Common myeloid progenitor, CD34-positive (primary cell): ENCODE measurements at regions not wholly inside any gene's neighbourhood (a gene's known extent, or its start where the extent isn't known, plus 50 kb on each side); places are given as distances from the start of the nearest gene placed in this dataset.

Source experiments
- CTCF ChIA-PET: fragments of 350-600 bp; sonication (Branson Sonifier 250); formaldehyde crosslinking; loops from one replicate; lab custom pipeline; 2021; ENCODE audit warnings: antibody characterized with exemption; lab: Charles Lee
- POLR2A ChIA-PET: fragments of 350-600 bp; sonication (Branson Sonifier 250); formaldehyde crosslinking; loops from one replicate; lab custom pipeline; 2021; ENCODE audit warnings: antibody characterized with exemption; lab: Charles Lee
- DNase-seq, 3 donors: peaks; one replicate each; pipeline versions ENCODE4 v3.0.0 to v3.0.0-alpha.2; 2013
- H3K27ac ChIP-seq, 2 experiments: 1 replicate in 1 of 2; 2 replicates in 1 of 2; pipeline ENCODE4 v1.7.0; 2013; ENCODE audit warnings: inconsistent platforms in 2 of 2, low read length in 2 of 2, mild to moderate bottlenecking in 2 of 2, low read depth in 1 of 2, moderate library complexity in 1 of 2; ENCODE audit not compliant: severe bottlenecking in 2 of 2, insufficient read depth in 1 of 2, poor library complexity in 1 of 2
- H3K27me3 ChIP-seq, 5 experiments: replicated peaks in 2 of 5; 1 replicate in 3 of 5; 2 replicates in 2 of 5; pipeline versions ENCODE4 v1.6.1 to v1.7.0; 2013; ENCODE audit warnings: low read length in 4 of 5, mild to moderate bottlenecking in 2 of 5, moderate library complexity in 2 of 5, inconsistent platforms in 1 of 5; ENCODE audit not compliant: insufficient read depth in 5 of 5, control insufficient read depth in 4 of 5
- H3K36me3 ChIP-seq, 4 experiments: 1 replicate in 2 of 4; 2 replicates in 2 of 4; pipeline versions ENCODE4 v1.6.1 to v1.7.0; 2013; ENCODE audit warnings: low read length in 3 of 4, control low read depth in 1 of 4, mild to moderate bottlenecking in 1 of 4; ENCODE audit not compliant: control insufficient read depth in 4 of 4, insufficient read depth in 4 of 4
- H3K4me1 ChIP-seq, 4 experiments: 1 replicate in 3 of 4; 2 replicates in 1 of 4; pipeline versions ENCODE4 v1.6.1 to v1.7.1; 2013; ENCODE audit warnings: low read length in 3 of 4, mild to moderate bottlenecking in 3 of 4, control low read depth in 1 of 4, inconsistent platforms in 1 of 4, moderate library complexity in 1 of 4; ENCODE audit not compliant: control insufficient read depth in 4 of 4, insufficient read depth in 4 of 4; ENCODE audit errors: control extremely low read depth in 1 of 4
- H3K4me3 ChIP-seq, 7 experiments: 1 replicate in 4 of 7; 2 replicates in 3 of 7; pipeline versions ENCODE4 v1.5.1 to v1.7.0; 2013; ENCODE audit warnings: mild to moderate bottlenecking in 7 of 7, low read length in 6 of 7, moderate library complexity in 6 of 7, inconsistent platforms in 2 of 7, low read depth in 2 of 7, control low read depth in 1 of 7; ENCODE audit not compliant: insufficient read depth in 4 of 7, control insufficient read depth in 1 of 7; ENCODE audit errors: extremely low read depth in 1 of 7
- H3K9me3 ChIP-seq, 5 experiments: 1 replicate in 4 of 5; 2 replicates in 1 of 5; pipeline versions ENCODE4 v1.6.1 to v1.7.1; 2013; ENCODE audit warnings: low read length in 4 of 5, mild to moderate bottlenecking in 2 of 5, inconsistent platforms in 1 of 5, low read depth in 1 of 5, moderate library complexity in 1 of 5; ENCODE audit not compliant: control insufficient read depth in 4 of 5, insufficient read depth in 2 of 5; ENCODE audit errors: control extremely low read depth in 1 of 5
- WGBS: methylation state at CpG from one replicate; pipeline ENCODE4 v1.1.5; 2013; ENCODE audit not compliant: insufficient coverage; 5-methylcytosine and 5-hydroxymethylcytosine counted together

- Histone ChIP-seq H3K36me3 (no peaks in the 10 kb centered on the region), H3K27ac (no peak overlapping the region), H3K27me3 (no peaks in the 10 kb centered on the region), H3K9me3 (no peaks in the 10 kb centered on the region), H3K4me1 (peaks cover 0 to 4% (median 0%) of the 10 kb centered on the region in 4 experiments), H3K4me3 (no peak overlapping the region)
- WGBS: 90% methylated on average over 3 of the region's 7 CpGs
- ChIA-PET CTCF (no interaction called here), POLR2A (no interaction called here)
- no peak for DNase-seq
These were observed 61.4 kb downstream of the RPLP1 start for GRCh38 chr15:69513986-69514385.

GRCh38 chr15:69515508-69515907, 62.9 kb downstream of the RPLP1 start:
- ChIA-PET POLR2A (no interaction called here), CTCF (interaction anchor here (1.3 kb wide), 1 partner anchor 11 kb away, joined by 3 read pairs; no protein-coding TSS in a partner anchor)

GRCh38 chr15:69515926-69516325, 63.3 kb downstream of the RPLP1 start:
- POLR2A ChIA-PET: no interaction called here

More at GRCh38 chr15:69515508-69515907, 62.9 kb downstream of the RPLP1 start:
- Histone ChIP-seq H3K9me3 (no peaks in the 10 kb centered on the region), H3K27me3 (no peaks in the 10 kb centered on the region), H3K36me3 (no peaks in the 10 kb centered on the region), H3K4me3 (no peak overlapping the region), H3K4me1 (peaks cover 0 to 4% (median 0%) of the 10 kb centered on the region in 4 experiments), H3K27ac (no peak overlapping the region)
- WGBS: 88% methylated on average over 3 of the region's 4 CpGs
- peak in 2 of 3 donors; percentile 5 to 11 for DNase-seq

GRCh38 chr15:69517052-69517451, 64.4 kb downstream of the RPLP1 start:
- POLR2A ChIA-PET: no interaction called here
- CTCF ChIA-PET: interaction anchor here (1.0 to 1.6 kb wide), 2 partner anchors 11 to 39 kb away, joined by 3 to 4 read pairs; no protein-coding TSS in a partner anchor
- no peak for DNase-seq

More at GRCh38 chr15:69515926-69516325, 63.3 kb downstream of the RPLP1 start:
- Histone ChIP-seq H3K4me3 (no peak overlapping the region), H3K9me3 (no peaks in the 10 kb centered on the region), H3K27ac (no peak overlapping the region), H3K36me3 (no peaks in the 10 kb centered on the region), H3K27me3 (no peaks in the 10 kb centered on the region), H3K4me1 (peaks cover 0 to 4% (median 0%) of the 10 kb centered on the region in 4 experiments)
- 94% methylated on average over 2 of the region's 3 CpGs for WGBS
- CTCF ChIA-PET: interaction anchor here (1.3 kb wide), 1 partner anchor 11 kb away, joined by 3 read pairs; no protein-coding TSS in a partner anchor
- no peak for DNase-seq

GRCh38 chr15:69518806-69519205, 66.2 kb downstream of the RPLP1 start:
- ChIA-PET CTCF (no interaction called here), POLR2A (no interaction called here)
- Histone ChIP-seq H3K9me3 (no peaks in the 10 kb centered on the region), H3K27me3 (no peaks in the 10 kb centered on the region), H3K4me3 (no peak overlapping the region), H3K4me1 (peaks cover 0 to under 1% (median 0%) of the 10 kb centered on the region in 4 experiments), H3K27ac (no peak overlapping the region), H3K36me3 (no peaks in the 10 kb centered on the region)
- DNase-seq: no peak
- no CpG with 5 or more reads among the region's 2 CpGs for WGBS

More at GRCh38 chr15:69517052-69517451, 64.4 kb downstream of the RPLP1 start:
- H3K27me3 ChIP-seq: no peaks in the 10 kb centered on the region
- H3K4me3 ChIP-seq: no peak overlapping the region
- peaks cover 0 to 4% (median 0%) of the 10 kb centered on the region in 4 experiments for H3K4me1 ChIP-seq
- H3K36me3 ChIP-seq: no peaks in the 10 kb centered on the region
- no CpG with 5 or more reads among the region's 2 CpGs for WGBS
- no peak overlapping the region for H3K27ac ChIP-seq
- no peaks in the 10 kb centered on the region for H3K9me3 ChIP-seq

GRCh38 chr15:69520067-69520466, 67.4 kb downstream of the RPLP1 start:
- H3K27me3 ChIP-seq: no peaks in the 10 kb centered on the region
- H3K4me1 ChIP-seq: no peaks in the 10 kb centered on the region
- H3K36me3 ChIP-seq: no peaks in the 10 kb centered on the region
- WGBS: no CpG with 5 or more reads among the region's 1 CpG
- H3K4me3 ChIP-seq: no peak overlapping the region
- H3K9me3 ChIP-seq: no peaks in the 10 kb centered on the region
- CTCF ChIA-PET: interaction anchor here (2.4 kb wide), 1 partner anchor 9 kb away, joined by 6 read pairs; no protein-coding TSS in a partner anchor
- no peak for DNase-seq
- POLR2A ChIA-PET: no interaction called here
- H3K27ac ChIP-seq: no peak overlapping the region

GRCh38 chr15:69522361-69522760, 69.7 kb downstream of the RPLP1 start:
- ChIA-PET CTCF (interaction anchor here (1.1 kb wide), 1 partner anchor 13 kb away, joined by 3 read pairs; no protein-coding TSS in a partner anchor), POLR2A (no interaction called here)
- Histone ChIP-seq H3K9me3 (no peaks in the 10 kb centered on the region), H3K36me3 (no peaks in the 10 kb centered on the region), H3K4me3 (no peak overlapping the region), H3K27me3 (no peaks in the 10 kb centered on the region), H3K27ac (no peak overlapping the region), H3K4me1 (no peaks in the 10 kb centered on the region)
- WGBS: 100% methylated on average over 1 of the region's 2 CpGs
- DNase-seq: no peak
